ENCODE measurements at regions not wholly inside any gene's neighbourhood (a gene's known extent, or its start where the extent isn't known, plus 50 kb on each side); places are given as distances from the start of the nearest gene placed in this dataset.

GRCh38 chr3:153961494-153961893 lies 159.7 kb upstream of the ARHGEF26 start:
- H3K9me3 ChIP-seq (ENCODE audit: control insufficient read depth in 4 of 4, insufficient read depth in 3 of 4, low read length in 3 of 4) = no peaks in the 10 kb centered on the region
- no peak overlapping the region for H3K4me3 ChIP-seq
- TF ChIP-seq CTCF (IDR thresholded peaks at IDR 0.05; ENCODE audit: control extremely low read depth, extremely low read depth) = no peak
- ATAC-seq (ENCODE audit: insufficient read depth, low FRiP score) (no peak), DNase-seq (peak in 1 of 3 donors; percentile 38)
- H3K27me3 ChIP-seq (ENCODE audit: control insufficient read depth in 3 of 3, insufficient read depth in 3 of 3, low read length in 2 of 3) = no peaks in the 10 kb centered on the region
- WGBS, 2 donors = 73 to 78% methylated on average over 3 of the region's 3 CpGs
- H3K27ac ChIP-seq (ENCODE audit: low read depth in 1 of 2, low read length in 1 of 2) = no peak overlapping the region
- no peaks in the 10 kb centered on the region for H3K36me3 ChIP-seq (ENCODE audit: control insufficient read depth in 4 of 4, insufficient read depth in 4 of 4, low read length in 4 of 4)
- no peak overlapping the region for H3K9ac ChIP-seq (ENCODE audit: insufficient read depth in 1 of 2, low read length in 2 of 2)
- peaks cover 0 to 24% (median 0%) of the 10 kb centered on the region in 5 donors for H3K4me1 ChIP-seq (ENCODE audit: control insufficient read depth in 5 of 5, insufficient read depth in 5 of 5, low read length in 5 of 5)

- Histone ChIP-seq H3K27me3 (ENCODE audit: control insufficient read depth in 3 of 3, insufficient read depth in 3 of 3, low read length in 2 of 3) (no peaks in the 10 kb centered on the region), H3K36me3 (ENCODE audit: control insufficient read depth in 4 of 4, insufficient read depth in 4 of 4, low read length in 4 of 4) (no peaks in the 10 kb centered on the region), H3K4me1 (ENCODE audit: control insufficient read depth in 5 of 5, insufficient read depth in 5 of 5, low read length in 5 of 5) (peaks cover 0 to 24% (median 0%) of the 10 kb centered on the region in 5 donors), H3K9ac (ENCODE audit: insufficient read depth in 1 of 2, low read length in 2 of 2) (no peak overlapping the region), H3K9me3 (ENCODE audit: control insufficient read depth in 4 of 4, insufficient read depth in 3 of 4, low read length in 3 of 4) (peaks cover 0 to 2% (median 0%) of the 10 kb centered on the region in 4 donors), H3K27ac (ENCODE audit: low read depth in 1 of 2, low read length in 1 of 2) (no peak overlapping the region), H3K4me3 (no peak overlapping the region)
- no peak for ATAC-seq (ENCODE audit: insufficient read depth, low FRiP score)
- 39 to 44% methylated on average over 2 of the region's 2 CpGs for WGBS, 2 donors
- no peak for DNase-seq
- TF ChIP-seq CTCF (IDR thresholded peaks at IDR 0.05; ENCODE audit: control extremely low read depth, extremely low read depth) = no peak
Measured at GRCh38 chr3:153963012-153963411, 158.2 kb upstream of the ARHGEF26 start.

- no peaks in the 10 kb centered on the region for H3K27me3 ChIP-seq (ENCODE audit: control insufficient read depth in 3 of 3, insufficient read depth in 3 of 3, low read length in 2 of 3)
- no peak for ATAC-seq (ENCODE audit: insufficient read depth, low FRiP score)
- H3K9ac ChIP-seq (ENCODE audit: insufficient read depth in 1 of 2, low read length in 2 of 2) = no peak overlapping the region
- H3K4me1 ChIP-seq (ENCODE audit: control insufficient read depth in 5 of 5, insufficient read depth in 5 of 5, low read length in 5 of 5) = peaks cover 0 to 4% (median 0%) of the 10 kb centered on the region in 5 donors
- WGBS, 2 donors = 82 to 86% methylated on average over 2 of the region's 2 CpGs
- no peak overlapping the region for H3K4me3 ChIP-seq
- peaks cover 0 to 2% (median 0%) of the 10 kb centered on the region in 4 donors for H3K9me3 ChIP-seq (ENCODE audit: control insufficient read depth in 4 of 4, insufficient read depth in 3 of 4, low read length in 3 of 4)
- TF ChIP-seq CTCF (IDR thresholded peaks at IDR 0.05; ENCODE audit: control extremely low read depth, extremely low read depth) = no peak
- DNase-seq = no peak
- H3K36me3 ChIP-seq (ENCODE audit: control insufficient read depth in 4 of 4, insufficient read depth in 4 of 4, low read length in 4 of 4) = no peaks in the 10 kb centered on the region
- H3K27ac ChIP-seq (ENCODE audit: low read depth in 1 of 2, low read length in 1 of 2) = no peak overlapping the region
Measured at GRCh38 chr3:153967260-153967659, 153.9 kb upstream of the ARHGEF26 start.

- Histone ChIP-seq H3K9ac (ENCODE audit: insufficient read depth in 1 of 2, low read length in 2 of 2) (no peak overlapping the region), H3K27me3 (ENCODE audit: control insufficient read depth in 3 of 3, insufficient read depth in 3 of 3, low read length in 2 of 3) (no peaks in the 10 kb centered on the region), H3K4me1 (ENCODE audit: control insufficient read depth in 5 of 5, insufficient read depth in 5 of 5, low read length in 5 of 5) (peaks cover 0 to 12% (median 0%) of the 10 kb centered on the region in 5 donors), H3K9me3 (ENCODE audit: control insufficient read depth in 4 of 4, insufficient read depth in 3 of 4, low read length in 3 of 4) (peaks cover 0 to 2% (median 0%) of the 10 kb centered on the region in 4 donors), H3K27ac (ENCODE audit: low read depth in 1 of 2, low read length in 1 of 2) (no peak overlapping the region), H3K4me3 (no peak overlapping the region), H3K36me3 (ENCODE audit: control insufficient read depth in 4 of 4, insufficient read depth in 4 of 4, low read length in 4 of 4) (no peaks in the 10 kb centered on the region)
- no peak for ATAC-seq (ENCODE audit: insufficient read depth, low FRiP score)
- TF ChIP-seq CTCF (IDR thresholded peaks at IDR 0.05; ENCODE audit: control extremely low read depth, extremely low read depth) = no peak
- no peak for DNase-seq
Measured at GRCh38 chr3:153970047-153970446, 151.1 kb upstream of the ARHGEF26 start.

Data from lung (tissue), 11 donors.